RPMI7951 (cell line): ENCODE measurements at regions not wholly inside any gene's neighbourhood (a gene's known extent, or its start where the extent isn't known, plus 50 kb on each side); places are given as distances from the start of the nearest gene placed in this dataset.
"Not testable (repeated sequence)": the region's sequence is repeated elsewhere in the genome, so short reads cannot be mapped to it uniquely, and the experiment has no call there.

Source experiments
- DNase-seq: peaks from one replicate; pipeline ENCODE4 v3.0.0-alpha.2; 2012; ENCODE audit warnings: low read depth

DNA sequence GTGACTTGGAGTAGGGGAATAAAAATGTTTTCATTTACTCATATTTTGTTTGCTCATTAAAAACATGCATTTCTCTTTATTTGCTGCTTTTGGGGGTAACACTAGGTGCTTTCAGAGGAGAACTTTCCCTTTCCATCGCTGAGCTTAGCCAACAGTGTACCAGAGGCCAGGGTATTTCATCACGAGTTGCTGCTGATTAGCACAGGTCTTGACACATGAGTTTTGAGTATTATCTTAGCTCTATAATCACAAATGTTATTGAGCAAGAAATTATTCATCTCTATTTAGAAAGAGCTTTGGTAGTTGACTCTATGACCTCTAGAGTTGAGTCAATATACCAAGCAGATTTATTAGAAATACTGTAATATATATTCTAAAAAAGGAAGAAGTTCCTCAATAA, 375.9 kb downstream of the NXPH1 start:
- DNase-seq = no peak

DNA sequence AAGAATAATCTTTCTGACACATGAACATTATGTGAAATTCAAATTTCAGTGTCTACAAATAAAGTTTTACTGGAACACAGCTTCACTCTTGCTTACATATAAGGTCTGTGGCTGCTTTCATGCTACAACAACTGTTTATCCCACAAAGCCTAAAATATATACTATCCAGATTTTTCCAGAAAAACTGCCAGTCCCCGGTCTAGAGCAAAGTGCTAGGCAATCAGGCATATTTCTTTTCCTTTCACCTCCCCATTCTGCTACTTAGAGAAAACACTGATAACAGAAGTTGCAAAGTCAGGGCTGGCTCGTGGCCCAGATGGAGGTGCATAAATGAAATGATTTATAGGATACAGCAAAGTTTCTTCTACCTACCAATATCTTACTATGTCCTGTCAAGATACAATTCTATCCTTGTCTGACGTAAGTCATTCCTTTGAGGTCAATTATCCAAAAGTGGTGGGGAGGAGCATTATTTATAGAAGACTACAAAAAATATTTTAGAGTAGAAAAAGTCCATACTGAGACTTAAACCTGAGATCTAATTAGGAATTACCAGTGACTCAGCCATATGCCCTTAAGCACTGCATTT, 384.1 kb downstream of the NXPH1 start:
- DNase-seq = no peak

DNA sequence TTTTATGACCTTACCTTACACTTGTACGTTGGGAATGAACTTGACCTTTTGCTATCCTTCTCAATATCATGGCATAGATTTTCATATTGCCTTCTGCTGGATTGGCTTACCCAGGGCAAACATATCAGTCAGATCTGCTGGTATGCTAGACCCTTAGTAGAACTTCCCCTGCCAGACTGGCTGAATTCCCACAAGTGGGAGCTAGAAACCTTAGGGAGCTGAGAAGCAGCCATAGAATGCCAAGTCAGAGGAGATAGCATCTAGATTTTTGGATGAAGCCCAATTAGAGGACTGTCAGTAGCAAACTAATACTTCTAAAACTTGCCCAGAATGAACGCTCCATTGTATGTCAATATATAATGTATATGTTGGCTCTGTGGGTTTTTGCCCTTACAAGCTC, 385.0 kb downstream of the NXPH1 start:
- DNase-seq = no peak

GRCh38 chr7:8822595-8822994, 389.2 kb downstream of the NXPH1 start:
- DNase-seq = no peak

GRCh38 chr7:8823486-8823885, 390.1 kb downstream of the NXPH1 start:
- DNase-seq = no peak

- no peak for DNase-seq
Measured at GRCh38 chr7:8827329-8827728, 393.9 kb downstream of the NXPH1 start.

DNA sequence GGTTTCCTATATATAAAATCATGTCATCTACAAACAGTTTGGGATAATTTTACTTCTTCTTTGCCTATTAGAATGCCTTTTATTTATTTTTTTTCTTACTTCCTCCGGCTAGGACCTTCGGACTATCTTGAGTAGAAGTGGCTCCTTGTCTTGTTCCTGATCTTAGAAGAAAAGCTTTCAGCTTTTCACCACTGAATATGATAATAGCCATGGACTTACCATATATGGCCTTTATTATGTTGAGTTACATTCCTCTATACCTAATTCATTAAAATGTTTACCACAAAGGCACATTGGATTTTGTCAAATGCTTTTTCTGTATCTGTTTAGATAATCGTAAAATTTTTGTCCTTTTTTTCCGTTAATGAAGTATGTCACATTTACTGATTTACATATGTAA, 395.7 kb downstream of the NXPH1 start:
- DNase-seq = no peak

DNA sequence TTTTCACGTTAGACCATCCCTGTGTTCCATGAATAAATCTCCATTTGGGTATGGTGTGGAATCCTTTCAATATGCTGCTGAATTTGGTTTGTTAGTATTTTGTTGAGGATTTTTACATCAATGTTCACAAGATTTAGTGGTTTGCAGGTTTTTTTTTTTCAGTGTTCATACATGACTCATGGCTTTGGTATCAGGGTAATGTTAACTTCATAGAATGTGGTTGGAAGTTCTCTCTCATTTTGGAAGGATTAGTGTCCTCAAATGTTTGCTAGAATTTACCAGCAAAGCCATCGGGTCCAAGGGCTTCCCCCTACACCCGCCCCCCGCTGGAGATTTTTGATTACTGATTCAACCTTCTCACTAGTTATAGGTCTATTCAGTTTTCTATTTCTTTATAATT, 398.0 kb downstream of the NXPH1 start:
- peak; percentile 5 for DNase-seq

DNA sequence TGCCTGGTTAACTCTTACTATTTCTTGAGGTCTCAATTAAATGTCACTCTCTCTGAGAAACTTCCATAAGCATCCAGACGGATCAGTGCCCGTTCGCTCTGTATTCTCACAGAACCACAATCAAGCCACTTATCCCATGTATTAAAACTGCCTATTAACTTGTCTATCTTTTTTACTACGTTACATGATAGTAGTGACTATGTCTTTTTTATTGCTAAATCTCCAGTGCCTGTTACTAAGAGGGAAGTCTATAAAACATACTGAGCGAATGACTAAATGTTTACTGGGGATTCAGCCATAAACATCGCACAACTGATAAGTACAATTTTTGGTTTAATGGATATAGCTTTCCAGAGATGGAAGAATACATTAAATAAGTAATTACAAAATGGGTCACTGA, 399.9 kb downstream of the NXPH1 start:
- DNase-seq = no peak

DNA sequence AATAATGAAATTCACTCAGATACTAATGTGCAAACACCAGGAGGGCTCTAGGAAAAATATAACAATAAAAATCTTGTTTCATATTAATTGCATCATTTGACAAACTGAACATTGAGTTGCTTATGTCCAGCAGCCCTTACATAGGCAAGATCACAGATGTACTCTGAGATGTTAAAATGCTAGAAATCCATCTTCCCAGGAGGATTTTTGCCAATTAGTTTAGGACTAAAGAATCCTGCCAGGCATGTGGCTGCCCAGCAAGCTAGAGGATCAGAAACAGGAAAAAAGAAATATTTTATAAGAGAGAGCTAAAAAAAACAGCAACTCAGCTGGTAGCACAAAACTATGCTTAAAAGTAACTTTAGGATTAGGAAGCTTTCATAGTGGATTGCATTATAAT, 407.8 kb downstream of the NXPH1 start:
- DNase-seq = no peak

GRCh38 chr7:8871716-8872115, 438.3 kb downstream of the NXPH1 start:
- DNase-seq = no peak

- DNase-seq = no peak
Measured at GRCh38 chr7:8881916-8882315, 448.5 kb downstream of the NXPH1 start.

GRCh38 chr7:8885480-8886000, 452.1 kb downstream of the NXPH1 start:
- DNase-seq = no peak

GRCh38 chr7:8890346-8890745, 456.9 kb downstream of the NXPH1 start:
- DNase-seq = not testable (repeated sequence)

DNA sequence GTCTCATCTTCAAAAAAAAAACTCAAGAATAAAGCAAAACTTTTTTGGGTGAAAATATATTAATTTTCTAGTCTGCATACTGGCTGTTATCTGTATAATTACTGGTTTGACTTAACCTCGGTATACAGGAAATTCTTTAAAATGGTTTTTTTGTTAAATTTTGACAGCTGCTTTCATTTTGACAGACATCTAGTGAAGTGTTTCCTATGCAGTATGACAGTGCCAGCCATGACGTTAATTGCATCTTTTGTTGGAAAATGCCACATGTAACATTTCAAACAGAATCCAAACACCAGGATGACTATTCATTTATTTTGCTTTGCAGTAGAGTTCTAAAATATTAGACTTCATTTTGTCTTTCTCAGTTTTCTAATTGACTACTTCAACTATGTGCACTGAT, 460.4 kb downstream of the NXPH1 start:
- no peak for DNase-seq

- no peak for DNase-seq
Measured at GRCh38 chr7:8906396-8907075, 473.1 kb downstream of the NXPH1 start.

GRCh38 chr7:8908889-8909288, 475.5 kb downstream of the NXPH1 start:
- no peak for DNase-seq

GRCh38 chr7:8913682-8914081, 480.3 kb downstream of the NXPH1 start:
- DNase-seq = no peak

GRCh38 chr7:8921807-8922206, 488.4 kb downstream of the NXPH1 start:
- no peak for DNase-seq

- no peak for DNase-seq
Measured at GRCh38 chr7:8922726-8923125, 489.3 kb downstream of the NXPH1 start.

- DNase-seq = peak; percentile 8
Measured at GRCh38 chr7:8923164-8923806, 489.9 kb downstream of the NXPH1 start.

- DNase-seq = peak; percentile 28
Measured at GRCh38 chr7:8931906-8932646, 498.7 kb downstream of the NXPH1 start.
